ENCODE measurements at regions not wholly inside any gene's neighbourhood (a gene's known extent, or its start where the extent isn't known, plus 50 kb on each side); places are given as distances from the start of the nearest gene placed in this dataset.
"Not testable (repeated sequence)": the region's sequence is repeated elsewhere in the genome, so short reads cannot be mapped to it uniquely, and the experiment has no call there.

DNA sequence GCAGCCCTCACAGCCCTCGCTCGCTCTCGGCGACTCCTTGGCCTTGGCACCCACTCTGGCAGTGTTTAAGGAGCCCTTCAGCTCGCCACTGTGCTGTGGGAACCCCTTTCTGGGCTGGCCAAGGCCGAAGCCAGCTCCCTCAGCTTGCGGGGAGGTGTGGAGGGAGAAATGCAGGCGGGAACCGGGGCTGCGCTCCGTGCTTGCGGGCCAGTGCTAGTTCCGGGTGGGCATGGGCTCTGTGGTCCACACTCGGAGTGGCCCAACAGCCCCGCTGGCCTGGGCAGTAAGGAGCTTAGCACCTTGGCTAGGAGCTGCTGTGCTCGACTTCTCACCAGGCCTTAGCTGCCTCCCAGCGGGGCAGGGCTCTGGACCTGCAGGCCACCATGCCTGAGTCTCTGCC is 192.6 kb downstream of the COX18 start:
- DNase-seq (ENCODE audit: low read depth) (no peak), FAIRE-seq (no peak)
- Histone ChIP-seq H3K27me3 (ENCODE audit: control insufficient read depth, insufficient read depth, low read length) (no peaks in the 10 kb centered on the region), H3K4me3 (ENCODE audit: low read depth, low read length) (no peak overlapping the region), H3K36me3 (ENCODE audit: control insufficient read depth, insufficient read depth, low read length) (no peaks in the 10 kb centered on the region)
- TF ChIP-seq CTCF (IDR thresholded peaks at IDR 0.05; ENCODE audit: insufficient read depth, low read length, severe bottlenecking) = no peak

DNA sequence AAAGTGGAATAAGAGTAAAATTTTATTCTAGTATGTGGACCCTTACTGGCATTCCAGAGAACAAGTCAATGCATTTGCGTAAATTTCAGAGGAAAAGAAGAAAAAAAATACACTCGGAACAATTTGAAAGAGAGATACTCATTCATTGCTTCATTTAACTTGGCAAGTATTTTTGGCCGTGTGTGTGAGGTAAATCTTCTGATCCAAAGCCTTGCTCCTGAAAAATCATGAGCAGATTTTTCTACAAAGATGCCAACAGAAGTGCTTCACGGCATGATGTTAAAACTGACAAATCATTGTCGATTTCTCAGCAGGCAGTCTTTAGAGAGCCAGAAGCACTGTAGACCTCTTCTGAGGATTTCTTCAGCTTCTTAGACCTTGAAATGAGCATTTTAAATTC is 194.0 kb downstream of the COX18 start:
- TF ChIP-seq CTCF (IDR thresholded peaks at IDR 0.05; ENCODE audit: insufficient read depth, low read length, severe bottlenecking) = no peak
- FAIRE-seq = no peak

DNA sequence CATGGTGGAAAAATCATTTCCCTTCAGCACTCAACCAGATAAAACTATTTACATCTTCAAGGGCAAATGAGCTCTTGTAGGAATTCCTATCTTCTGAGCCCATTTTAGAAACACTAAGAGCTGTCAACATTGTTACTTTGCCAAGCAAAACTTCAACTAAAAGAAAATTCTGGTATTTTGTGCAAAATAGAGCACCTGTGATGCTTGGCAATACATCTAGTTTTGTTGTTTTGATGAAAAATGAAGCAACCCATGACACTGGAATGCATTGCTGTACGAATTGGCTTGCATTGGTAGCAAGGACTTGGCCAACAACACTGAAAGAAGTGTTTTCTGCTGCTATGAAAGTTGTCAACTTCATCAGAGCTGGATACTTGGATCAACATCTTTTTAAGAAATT is 194.4 kb downstream of the COX18 start:
- no peaks in the 10 kb centered on the region for H3K27me3 ChIP-seq (ENCODE audit: control insufficient read depth, insufficient read depth, low read length)
- DNase-seq (ENCODE audit: low read depth) (no peak), FAIRE-seq (no peak)
- no peaks in the 10 kb centered on the region for H3K36me3 ChIP-seq (ENCODE audit: control insufficient read depth, insufficient read depth, low read length)
- no peak overlapping the region for H3K4me3 ChIP-seq (ENCODE audit: low read depth, low read length)
- no peak for TF ChIP-seq CTCF (IDR thresholded peaks at IDR 0.05; ENCODE audit: insufficient read depth, low read length, severe bottlenecking)

More for the DNA sequence above, 194.0 kb downstream of the COX18 start:
- Histone ChIP-seq H3K36me3 (ENCODE audit: control insufficient read depth, insufficient read depth, low read length) (no peaks in the 10 kb centered on the region), H3K4me3 (ENCODE audit: low read depth, low read length) (no peak overlapping the region), H3K27me3 (ENCODE audit: control insufficient read depth, insufficient read depth, low read length) (no peaks in the 10 kb centered on the region)
- no peak for DNase-seq (ENCODE audit: low read depth)

GRCh38 chr4:72864898-72865297 is 204.6 kb downstream of the COX18 start:
- Histone ChIP-seq H3K36me3 (ENCODE audit: control insufficient read depth, insufficient read depth, low read length) (no peaks in the 10 kb centered on the region), H3K27me3 (ENCODE audit: control insufficient read depth, insufficient read depth, low read length) (peaks cover 2% of the 10 kb centered on the region), H3K4me3 (ENCODE audit: low read depth, low read length) (no peak overlapping the region)
- FAIRE-seq (no peak), DNase-seq (ENCODE audit: low read depth) (no peak)
- no peak for TF ChIP-seq CTCF (IDR thresholded peaks at IDR 0.05; ENCODE audit: insufficient read depth, low read length, severe bottlenecking)

DNA sequence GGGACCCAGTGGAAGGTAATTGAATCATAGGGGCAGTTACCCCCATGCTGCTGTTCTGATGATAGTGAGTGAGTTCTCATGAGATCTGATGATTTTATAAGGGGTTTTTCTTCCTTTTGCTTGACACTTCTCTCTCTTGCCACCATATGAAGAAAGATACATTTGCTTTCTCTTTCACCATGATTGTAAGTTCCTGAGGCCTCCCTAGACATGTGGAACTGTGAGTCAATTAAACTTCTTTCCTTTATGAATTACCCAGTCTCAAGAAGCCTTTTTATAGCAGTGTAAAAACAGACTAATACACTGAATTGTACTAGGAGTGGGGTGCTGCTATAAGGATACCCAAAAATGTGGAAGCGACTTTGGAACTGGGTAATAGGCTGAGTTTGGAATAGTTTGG is 205.2 kb downstream of the COX18 start:
- DNase-seq (ENCODE audit: low read depth); H3K4me3 ChIP-seq (ENCODE audit: low read depth, low read length); FAIRE-seq; H3K27me3 ChIP-seq (ENCODE audit: control insufficient read depth, insufficient read depth, low read length); H3K36me3 ChIP-seq (ENCODE audit: control insufficient read depth, insufficient read depth, low read length): not testable (repeated sequence)

DNA sequence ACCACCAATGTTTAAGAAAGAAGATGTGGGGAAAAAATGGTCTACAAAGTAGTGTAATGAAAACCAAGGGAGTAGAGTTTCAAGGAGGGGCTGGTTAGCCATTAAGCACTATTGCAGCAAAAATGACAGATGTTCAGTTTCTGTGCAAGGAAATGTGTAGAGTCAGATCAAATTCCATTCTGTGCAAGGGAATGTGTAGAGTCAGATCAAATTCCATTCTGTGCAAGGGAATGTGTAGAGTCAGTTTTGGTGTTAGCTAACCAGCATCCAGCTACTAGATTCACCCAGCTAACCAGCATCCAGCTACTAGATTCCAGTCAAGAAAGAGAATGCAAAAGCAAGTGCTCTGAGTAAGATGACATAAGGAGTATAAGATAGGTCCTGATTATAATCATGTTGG is 208.8 kb downstream of the COX18 start:
- peaks cover 3% of the 10 kb centered on the region for H3K27me3 ChIP-seq (ENCODE audit: control insufficient read depth, insufficient read depth, low read length)
- FAIRE-seq = no peak
- DNase-seq (ENCODE audit: low read depth) = no peak
- H3K36me3 ChIP-seq (ENCODE audit: control insufficient read depth, insufficient read depth, low read length) = no peaks in the 10 kb centered on the region
- no peak overlapping the region for H3K4me3 ChIP-seq (ENCODE audit: low read depth, low read length)
- TF ChIP-seq CTCF (IDR thresholded peaks at IDR 0.05; ENCODE audit: insufficient read depth, low read length, severe bottlenecking) = no peak

Measured in bronchial epithelial cell (primary cell).